ENCODE measurements at regions not wholly inside any gene's neighbourhood (a gene's known extent, or its start where the extent isn't known, plus 50 kb on each side); places are given as distances from the start of the nearest gene placed in this dataset.
A peak's percentile ranks its signal among the peaks of the same experiment; 100 is the strongest.
"Not testable (repeated sequence)": the region's sequence is repeated elsewhere in the genome, so short reads cannot be mapped to it uniquely, and the experiment has no call there.

DNA sequence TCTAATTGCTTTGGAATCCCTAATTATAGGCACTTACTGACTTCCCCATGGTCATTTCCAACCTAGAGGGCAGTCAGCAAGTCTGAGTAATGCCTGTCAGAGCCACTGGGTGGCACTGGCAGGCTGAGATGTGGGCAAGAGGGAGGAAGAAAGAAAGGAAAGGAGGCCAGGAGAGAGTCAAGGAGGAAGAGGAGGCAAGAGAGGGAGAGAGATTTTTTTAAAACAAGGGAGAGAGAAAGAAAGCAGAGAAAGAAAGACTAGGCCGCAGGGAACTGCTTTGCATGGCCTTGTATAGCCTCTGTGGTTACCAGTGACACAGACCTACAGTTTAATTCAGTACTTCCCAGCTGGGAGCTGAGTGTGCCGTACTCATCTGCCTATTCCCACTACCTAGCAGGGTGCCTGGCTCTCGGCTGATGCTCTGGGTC lies 210.4 kb upstream of the ADO start:
- peak; percentile 54 for DNase-seq
- TF ChIP-seq, protein P1, sequence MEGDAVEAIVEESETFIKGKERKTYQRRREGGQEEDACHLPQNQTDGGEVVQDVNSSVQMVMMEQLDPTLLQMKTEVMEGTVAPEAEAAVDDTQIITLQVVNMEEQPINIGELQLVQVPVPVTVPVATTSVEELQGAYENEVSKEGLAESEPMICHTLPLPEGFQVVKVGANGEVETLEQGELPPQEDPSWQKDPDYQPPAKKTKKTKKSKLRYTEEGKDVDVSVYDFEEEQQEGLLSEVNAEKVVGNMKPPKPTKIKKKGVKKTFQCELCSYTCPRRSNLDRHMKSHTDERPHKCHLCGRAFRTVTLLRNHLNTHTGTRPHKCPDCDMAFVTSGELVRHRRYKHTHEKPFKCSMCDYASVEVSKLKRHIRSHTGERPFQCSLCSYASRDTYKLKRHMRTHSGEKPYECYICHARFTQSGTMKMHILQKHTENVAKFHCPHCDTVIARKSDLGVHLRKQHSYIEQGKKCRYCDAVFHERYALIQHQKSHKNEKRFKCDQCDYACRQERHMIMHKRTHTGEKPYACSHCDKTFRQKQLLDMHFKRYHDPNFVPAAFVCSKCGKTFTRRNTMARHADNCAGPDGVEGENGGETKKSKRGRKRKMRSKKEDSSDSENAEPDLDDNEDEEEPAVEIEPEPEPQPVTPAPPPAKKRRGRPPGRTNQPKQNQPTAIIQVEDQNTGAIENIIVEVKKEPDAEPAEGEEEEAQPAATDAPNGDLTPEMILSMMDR (IDR thresholded peaks at IDR 0.05; ENCODE audit: borderline replicate concordance), result peak; percentile 89

DNA sequence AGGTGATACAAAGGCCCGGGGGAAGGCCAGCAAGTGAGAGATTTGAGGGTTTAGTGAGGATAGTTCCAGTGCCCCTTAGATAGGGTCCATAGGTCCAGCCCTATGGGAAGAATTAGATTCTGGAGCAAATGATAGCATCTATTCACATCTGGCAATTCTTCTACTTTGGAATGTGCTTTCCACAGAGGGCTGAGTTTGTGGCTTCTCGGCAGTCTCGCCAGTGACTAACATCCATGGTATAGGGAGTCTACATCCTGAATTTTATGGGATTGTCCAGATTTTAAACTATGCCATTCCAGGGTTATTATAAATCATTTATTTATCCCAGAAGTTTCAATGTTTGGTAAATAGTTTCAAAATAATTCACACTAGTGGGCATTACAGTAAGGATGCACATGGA lies 207.3 kb upstream of the ADO start:
- DNase-seq, result no peak
- TF ChIP-seq, protein P1 (IDR thresholded peaks at IDR 0.05; ENCODE audit: borderline replicate concordance), result no peak
- H3K27ac ChIP-seq (replicated peaks), result no peak overlapping the region
- H3K27me3 ChIP-seq (ENCODE audit: low read depth), result peaks cover 14% of the 10 kb centered on the region
- H3K4me1 ChIP-seq, result no peaks in the 10 kb centered on the region
- H3K9me3 ChIP-seq (replicated peaks), result peaks cover 15% of the 10 kb centered on the region
- no peak overlapping the region for H3K4me3 ChIP-seq
- H3K36me3 ChIP-seq, result no peaks in the 10 kb centered on the region
- intact Hi-C loops (cut with micrococcal nuclease), result loop anchor here (10.0 kb wide), 3 partner anchors 228 to 558 kb away; no protein-coding TSS in a partner anchor

More for the DNA sequence above, 210.4 kb upstream of the ADO start:
- Histone ChIP-seq H3K36me3 (no peaks in the 10 kb centered on the region), H3K27me3 (ENCODE audit: low read depth) (peaks cover 31% of the 10 kb centered on the region), H3K27ac (replicated peaks) (no peak overlapping the region), H3K9me3 (replicated peaks) (no peaks in the 10 kb centered on the region), H3K4me3 (no peak overlapping the region), H3K4me1 (no peaks in the 10 kb centered on the region)
- intact Hi-C loops (cut with micrococcal nuclease), result loop anchor here (10.0 kb wide), 3 partner anchors 231 to 561 kb away; no protein-coding TSS in a partner anchor

DNA sequence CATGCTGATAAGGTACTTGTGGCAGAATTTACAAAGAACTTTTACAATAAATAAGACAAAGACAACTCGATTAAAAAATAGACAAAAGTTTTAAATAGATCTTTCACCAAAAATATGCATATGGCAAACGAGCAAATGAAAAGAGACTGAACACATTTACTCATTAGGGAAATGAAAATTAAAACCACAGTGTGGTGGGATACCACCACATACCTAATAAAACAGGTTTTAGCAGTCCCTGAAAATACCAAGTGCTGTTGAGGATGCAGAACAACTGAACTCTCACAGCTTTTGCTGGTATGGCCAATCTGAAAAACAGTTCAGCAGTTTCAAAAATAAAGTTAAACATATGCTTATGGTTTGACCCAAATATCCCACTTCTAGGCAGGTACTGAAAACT lies 205.4 kb upstream of the ADO start:
- TF ChIP-seq, protein P1 (IDR thresholded peaks at IDR 0.05; ENCODE audit: borderline replicate concordance), result no peak
- intact Hi-C loops (cut with micrococcal nuclease), result loop anchor here (10.0 kb wide), 3 partner anchors 226 to 556 kb away; no protein-coding TSS in a partner anchor
- no peaks in the 10 kb centered on the region for H3K4me1 ChIP-seq

DNA sequence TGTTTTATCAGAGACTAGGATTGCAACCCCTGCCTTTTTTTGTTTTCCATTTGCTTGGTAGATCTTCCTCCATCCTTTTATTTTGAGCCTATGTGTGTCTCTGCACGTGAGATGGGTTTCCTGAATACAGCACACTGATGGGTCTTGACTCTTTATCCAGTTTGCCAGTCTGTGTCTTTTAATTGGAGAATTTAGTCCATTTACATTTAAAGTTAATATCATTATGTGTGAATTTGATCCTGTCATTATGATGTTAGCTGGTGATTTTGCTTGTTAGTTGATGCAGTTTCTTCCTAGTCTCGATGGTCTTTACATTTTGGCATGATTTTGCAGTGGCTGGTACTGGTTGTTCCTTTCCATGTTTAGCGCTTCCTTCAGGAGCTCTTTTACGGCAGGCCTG lies 198.0 kb upstream of the ADO start:
- H3K9me3 ChIP-seq (replicated peaks); DNase-seq; H3K27ac ChIP-seq (replicated peaks); H3K4me3 ChIP-seq; H3K4me1 ChIP-seq; intact Hi-C loops (cut with micrococcal nuclease); H3K36me3 ChIP-seq: not testable (repeated sequence)
- H3K27me3 ChIP-seq (ENCODE audit: low read depth), result peaks cover 22% of the 10 kb centered on the region

More for the DNA sequence above, 205.4 kb upstream of the ADO start:
- Histone ChIP-seq H3K27me3 (ENCODE audit: low read depth) (peaks cover 7% of the 10 kb centered on the region), H3K27ac (replicated peaks) (no peak overlapping the region), H3K9me3 (replicated peaks) (peaks cover 15% of the 10 kb centered on the region), H3K36me3 (no peaks in the 10 kb centered on the region), H3K4me3 (no peak overlapping the region)
- no peak for DNase-seq

DNA sequence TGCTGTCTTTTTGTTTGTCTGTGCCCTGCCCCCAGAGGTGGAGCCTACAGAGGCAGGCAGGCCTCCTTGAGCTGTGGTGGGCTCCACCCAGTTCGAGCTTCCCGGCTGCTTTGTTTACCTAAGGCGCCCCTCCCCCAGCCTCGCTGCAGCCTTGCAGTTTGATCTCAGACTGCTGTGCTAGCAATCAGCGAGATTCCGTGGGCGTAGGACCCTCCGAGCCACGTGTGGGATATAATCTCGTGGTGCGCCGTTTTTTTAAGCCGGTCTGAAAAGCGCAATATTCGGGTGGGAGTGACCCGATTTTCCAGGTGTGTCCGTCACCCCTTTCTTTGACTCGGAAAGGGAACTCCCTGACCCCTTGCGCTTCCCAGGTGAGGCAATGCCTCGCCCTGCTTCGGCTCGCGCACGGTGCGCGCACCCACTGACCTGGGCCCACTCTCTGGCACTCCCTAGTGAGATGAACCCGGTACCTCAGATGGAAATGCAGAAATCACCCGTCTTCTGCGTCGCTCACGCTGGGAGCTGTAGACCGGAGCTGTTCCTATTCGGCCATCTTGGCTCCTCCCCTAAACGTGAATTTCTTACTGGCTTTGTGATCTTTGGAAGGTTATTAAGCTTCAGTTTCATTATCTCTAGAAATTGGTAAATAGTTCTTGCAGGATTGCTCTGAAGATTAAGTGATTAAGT lies 196.2 kb upstream of the ADO start:
- intact Hi-C loops (cut with micrococcal nuclease), result not testable (repeated sequence)

DNA sequence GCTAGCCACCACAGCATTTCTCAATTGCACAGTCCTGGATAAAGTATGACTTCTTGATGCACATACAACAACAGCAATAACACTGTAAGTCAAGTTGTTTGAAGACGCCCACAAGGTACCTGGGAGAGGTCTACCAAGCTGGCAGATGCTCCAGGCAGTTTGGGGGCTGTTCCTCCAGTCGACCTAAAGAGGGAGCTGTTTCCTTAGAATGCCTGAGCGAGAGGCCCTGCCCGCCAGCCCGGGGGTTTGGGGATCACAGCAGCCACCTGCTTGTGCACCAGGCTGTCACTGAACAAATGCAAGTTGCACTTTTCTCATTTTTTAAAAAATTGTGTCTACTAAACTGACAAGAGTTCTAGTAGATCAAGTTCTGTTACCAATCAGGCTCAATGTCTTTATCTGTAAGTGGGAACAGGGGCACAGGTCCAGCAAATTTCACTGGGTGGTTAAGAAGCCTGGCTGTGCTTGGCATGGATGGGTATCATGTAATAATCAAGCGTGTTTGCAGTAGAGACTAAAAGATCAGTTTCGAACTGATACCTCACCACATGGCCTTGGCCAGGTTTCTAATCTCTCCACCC lies 193.8 kb upstream of the ADO start:
- intact Hi-C loops (cut with micrococcal nuclease), result loop anchor here (5.0 kb wide), 1 partner anchor 207 kb away; the partner anchor contains the start of gene EGR2
- DNase-seq, result peak; percentile 33
- no peaks in the 10 kb centered on the region for H3K9me3 ChIP-seq (replicated peaks)
- no peaks in the 10 kb centered on the region for H3K36me3 ChIP-seq
- no peaks in the 10 kb centered on the region for H3K4me1 ChIP-seq
- TF ChIP-seq, protein P1 (IDR thresholded peaks at IDR 0.05; ENCODE audit: borderline replicate concordance), result peak; percentile 81
- peaks cover 27% of the 10 kb centered on the region for H3K27me3 ChIP-seq (ENCODE audit: low read depth)
- no peak overlapping the region for H3K27ac ChIP-seq (replicated peaks)
- H3K4me3 ChIP-seq, result no peak overlapping the region

More for the DNA sequence above, 196.2 kb upstream of the ADO start:
- not testable (repeated sequence) for H3K4me1 ChIP-seq; H3K4me3 ChIP-seq; H3K36me3 ChIP-seq; H3K9me3 ChIP-seq (replicated peaks); DNase-seq; H3K27ac ChIP-seq (replicated peaks)
- H3K27me3 ChIP-seq (ENCODE audit: low read depth), result peaks cover 24% of the 10 kb centered on the region

All from left ventricle myocardium inferior (tissue), 1 donor.